ENCODE measurements at regions not wholly inside any gene's neighbourhood (a gene's known extent, or its start where the extent isn't known, plus 50 kb on each side); places are given as distances from the start of the nearest gene placed in this dataset.

DNA sequence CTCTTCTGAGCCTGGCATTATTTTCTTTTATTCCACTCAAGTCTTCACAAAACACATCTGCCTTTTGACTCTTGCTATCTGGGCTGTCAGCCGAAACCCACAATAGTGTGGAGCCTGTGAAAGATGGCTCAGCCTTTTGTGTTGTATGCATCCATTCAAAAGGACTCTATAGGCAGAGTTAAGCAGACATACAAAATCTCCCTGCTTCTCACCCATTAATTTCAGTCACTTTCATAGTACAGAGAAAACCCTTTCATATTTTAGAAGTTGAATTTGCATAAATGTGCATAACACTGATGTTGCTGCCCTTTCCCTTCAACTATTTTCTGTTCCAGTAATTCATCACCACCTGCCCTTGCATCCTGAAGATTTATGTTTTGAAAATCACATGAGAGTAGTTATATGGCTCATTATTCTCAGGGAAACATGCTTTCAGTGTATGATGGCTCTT lies 154.6 kb downstream of the EVA1A start:
- ChIA-PET SMC1A (ENCODE audit: uncharacterized antibody, unreplicated experiment) (interaction anchor here (0.7 to 9.4 kb wide), 19 partner anchors 9 to 348 kb away, joined by 3 to 211 read pairs (median 7); partner anchors contain the start of gene TACR1), CTCF (interaction anchor here (0.6 to 18.4 kb wide), 15 partner anchors 11 to 351 kb away, joined by 3 to 235 read pairs (median 5); partner anchors contain the start of gene TACR1), RAD21 (ENCODE audit: unreplicated experiment) (interaction anchor here (0.8 to 6.6 kb wide), 9 partner anchors 9 to 490 kb away, joined by 3 to 147 read pairs (median 4); partner anchors contain the start of gene TACR1), POLR2A (interaction anchor here (1.7 kb wide), 1 partner anchor 22 kb away, joined by 8 read pairs; no protein-coding TSS in a partner anchor)
- intact Hi-C loops (cut with micrococcal nuclease; ENCODE audit: unreplicated experiment) (no loop called here), in situ Hi-C loops (cut with MboI) (loop anchor here (25.0 kb wide), 1 partner anchor 344 kb away; no protein-coding TSS in a partner anchor)
- no peaks in the 10 kb centered on the region for H4K20me1 ChIP-seq (ENCODE audit: control insufficient read depth, insufficient read depth)
- TF ChIP-seq, protein P1, sequence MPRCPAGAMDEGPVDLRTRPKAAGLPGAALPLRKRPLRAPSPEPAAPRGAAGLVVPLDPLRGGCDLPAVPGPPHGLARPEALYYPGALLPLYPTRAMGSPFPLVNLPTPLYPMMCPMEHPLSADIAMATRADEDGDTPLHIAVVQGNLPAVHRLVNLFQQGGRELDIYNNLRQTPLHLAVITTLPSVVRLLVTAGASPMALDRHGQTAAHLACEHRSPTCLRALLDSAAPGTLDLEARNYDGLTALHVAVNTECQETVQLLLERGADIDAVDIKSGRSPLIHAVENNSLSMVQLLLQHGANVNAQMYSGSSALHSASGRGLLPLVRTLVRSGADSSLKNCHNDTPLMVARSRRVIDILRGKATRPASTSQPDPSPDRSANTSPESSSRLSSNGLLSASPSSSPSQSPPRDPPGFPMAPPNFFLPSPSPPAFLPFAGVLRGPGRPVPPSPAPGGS (IDR thresholded peaks at IDR 0.05; ENCODE audit: borderline replicate concordance, insufficient read depth, low read depth, low read length, poor library complexity, severe bottlenecking): peak; percentile 50
- TF ChIP-seq POU2F2 (IDR thresholded peaks at IDR 0.05; ENCODE audit: borderline replicate concordance, low read depth, low read length): peak; percentile 84; the same call in 1 of the 3 replicates
- TF ChIP-seq RFX5 (IDR thresholded peaks at IDR 0.05; ENCODE audit: low read depth, low read length): no peak
- no peaks in the 10 kb centered on the region; the same call in 1 of the 2 replicates for H3K4me1 ChIP-seq (ENCODE audit: control insufficient read depth, insufficient read depth, low read length)
- FAIRE-seq (no peak), ATAC-seq (peak; percentile 48), DNase-seq (ENCODE audit: low read depth, low spot score) (no peak)
- no peak overlapping the region for H2AFZ ChIP-seq (ENCODE audit: control insufficient read depth, low read depth, low read length)
- H3K4me3 ChIP-seq: no peak overlapping the region
- H3K36me3 ChIP-seq (ENCODE audit: control insufficient read depth in 2 of 2, insufficient read depth in 2 of 2, low read length in 1 of 2): no peaks in the 10 kb centered on the region; a peak in 1 of 4 replicates
- H3K79me2 ChIP-seq (ENCODE audit: control insufficient read depth, insufficient read depth, low read length): peaks cover 3% of the 10 kb centered on the region; the same call in 1 of the 2 replicates
- no TSS peak for BruUV-seq (replicated peaks)
- 0 out of 2 replicates have a peak overlapping the region, but pooled peaks have one; percentile 4 for H3K27ac ChIP-seq (ENCODE audit: control insufficient read depth, insufficient read depth)
- 94% methylated on average over 1 of the region's 1 CpG for WGBS (ENCODE audit: insufficient coverage, insufficient replicate concordance, low lambda C conversion rate, missing lambda C conversion rate)
- H3K9ac ChIP-seq (ENCODE audit: control insufficient read depth, insufficient read depth, low read length): no peak overlapping the region
- no peaks in the 10 kb centered on the region for H3K27me3 ChIP-seq (replicated peaks in 1 of 2; ENCODE audit: control insufficient read depth in 2 of 2, insufficient read depth in 2 of 2, low read length in 1 of 2)
- peak overlapping the region; percentile 11; the same call in 1 of the 2 replicates for H3K4me2 ChIP-seq (ENCODE audit: control insufficient read depth, insufficient read depth)
- peaks cover 7% of the 10 kb centered on the region for H3K9me3 ChIP-seq (replicated peaks; ENCODE audit: control insufficient read depth, insufficient read depth, low read length)

Data from GM12878 (cell line).